GM10266 (cell line): ENCODE measurements at regions not wholly inside any gene's neighbourhood (a gene's known extent, or its start where the extent isn't known, plus 50 kb on each side); places are given as distances from the start of the nearest gene placed in this dataset.

Experiments
- DNase-seq: peaks from one replicate; pipeline ENCODE4 v3.0.0; 2012; ENCODE audit errors: extremely low spot score
- TF ChIP-seq, protein P1 (sequence below): IDR thresholded peaks from 2 replicates; pipeline ENCODE4 v1.5.1; 2012; ENCODE audit warnings: mild to moderate bottlenecking, low read depth; ENCODE audit not compliant: control insufficient read depth, insufficient read depth; ENCODE audit errors: missing control alignments

DNA sequence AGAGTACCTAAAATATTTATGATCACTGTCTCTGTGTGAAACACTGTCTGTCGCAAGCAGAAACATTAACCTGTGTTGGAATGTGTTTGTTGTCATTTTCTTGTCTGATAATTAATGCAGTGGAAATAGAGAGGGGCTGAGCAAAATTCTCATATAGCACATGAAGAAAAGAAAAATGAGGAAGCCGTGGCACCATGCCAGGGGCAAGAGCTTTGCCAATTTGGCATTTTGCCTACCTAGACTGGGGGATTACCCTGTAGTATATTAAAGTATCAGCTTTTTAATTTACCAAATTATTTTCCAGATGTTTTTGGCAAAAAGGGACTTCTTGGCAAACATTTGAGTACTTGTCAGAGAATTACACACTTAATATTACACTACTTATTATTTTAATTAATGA lies 1326.6 kb upstream of the GOT2 start:
- DNase-seq, result no peak
- TF ChIP-seq, protein P1, sequence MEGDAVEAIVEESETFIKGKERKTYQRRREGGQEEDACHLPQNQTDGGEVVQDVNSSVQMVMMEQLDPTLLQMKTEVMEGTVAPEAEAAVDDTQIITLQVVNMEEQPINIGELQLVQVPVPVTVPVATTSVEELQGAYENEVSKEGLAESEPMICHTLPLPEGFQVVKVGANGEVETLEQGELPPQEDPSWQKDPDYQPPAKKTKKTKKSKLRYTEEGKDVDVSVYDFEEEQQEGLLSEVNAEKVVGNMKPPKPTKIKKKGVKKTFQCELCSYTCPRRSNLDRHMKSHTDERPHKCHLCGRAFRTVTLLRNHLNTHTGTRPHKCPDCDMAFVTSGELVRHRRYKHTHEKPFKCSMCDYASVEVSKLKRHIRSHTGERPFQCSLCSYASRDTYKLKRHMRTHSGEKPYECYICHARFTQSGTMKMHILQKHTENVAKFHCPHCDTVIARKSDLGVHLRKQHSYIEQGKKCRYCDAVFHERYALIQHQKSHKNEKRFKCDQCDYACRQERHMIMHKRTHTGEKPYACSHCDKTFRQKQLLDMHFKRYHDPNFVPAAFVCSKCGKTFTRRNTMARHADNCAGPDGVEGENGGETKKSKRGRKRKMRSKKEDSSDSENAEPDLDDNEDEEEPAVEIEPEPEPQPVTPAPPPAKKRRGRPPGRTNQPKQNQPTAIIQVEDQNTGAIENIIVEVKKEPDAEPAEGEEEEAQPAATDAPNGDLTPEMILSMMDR, result no peak

DNA sequence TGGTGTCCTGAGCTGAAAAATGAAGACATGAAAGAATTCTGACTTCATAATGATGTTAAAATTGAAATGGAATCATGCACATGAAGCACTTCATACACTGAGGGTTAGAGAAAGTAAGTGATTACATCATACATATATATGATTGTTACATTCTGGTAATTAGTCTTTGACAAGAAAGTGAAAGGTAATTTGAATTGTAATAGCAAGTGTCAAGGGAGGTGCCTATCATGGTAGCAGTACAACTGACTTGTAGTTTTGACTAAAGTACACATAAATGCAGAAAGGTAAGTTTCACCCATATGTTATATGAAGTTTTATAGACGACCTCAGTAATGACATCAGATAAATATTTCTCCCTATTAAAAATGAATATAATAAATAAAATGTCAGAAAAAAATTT lies 1325.0 kb upstream of the GOT2 start:
- no peak for DNase-seq
- TF ChIP-seq, protein P1, result no peak

DNA sequence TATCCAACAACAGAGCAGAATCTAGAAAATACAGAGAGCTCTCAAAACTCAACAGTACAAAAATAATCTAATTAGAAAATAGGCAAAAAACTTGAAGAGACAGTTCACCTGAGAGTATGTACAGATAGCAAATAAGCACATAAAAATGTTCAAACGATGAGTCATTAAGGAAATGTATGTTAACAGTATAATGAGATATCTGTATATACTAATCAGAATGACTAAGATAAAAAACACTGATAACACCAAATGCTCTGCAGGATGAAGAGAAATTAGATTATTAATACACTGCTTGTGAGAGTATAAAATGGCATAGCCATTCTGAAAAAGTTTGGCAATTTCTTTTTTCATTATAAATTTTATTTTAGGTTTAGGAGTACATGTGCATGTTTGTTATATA lies 1307.6 kb upstream of the GOT2 start:
- no peak for DNase-seq
- TF ChIP-seq, protein P1, result no peak

DNA sequence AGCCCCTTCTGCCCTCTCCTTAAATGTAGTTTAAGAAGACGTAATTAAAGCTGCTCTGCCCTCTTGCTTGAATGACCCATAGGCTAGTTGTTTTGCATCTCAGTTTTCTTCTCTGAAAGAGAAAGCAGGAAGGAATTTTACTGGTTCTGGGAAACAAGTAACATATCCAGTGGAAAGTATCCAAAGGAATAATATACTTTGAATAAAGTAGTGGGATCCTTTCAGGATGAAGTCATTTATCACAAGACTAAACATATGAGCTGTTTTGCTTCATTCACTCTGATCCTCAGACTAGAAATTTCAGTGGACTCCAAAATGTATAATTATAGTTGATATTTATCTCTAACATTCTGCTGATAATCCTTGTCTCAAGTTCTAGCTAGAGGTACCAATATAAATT lies 1297.6 kb upstream of the GOT2 start:
- no peak for DNase-seq
- TF ChIP-seq, protein P1, result no peak

DNA sequence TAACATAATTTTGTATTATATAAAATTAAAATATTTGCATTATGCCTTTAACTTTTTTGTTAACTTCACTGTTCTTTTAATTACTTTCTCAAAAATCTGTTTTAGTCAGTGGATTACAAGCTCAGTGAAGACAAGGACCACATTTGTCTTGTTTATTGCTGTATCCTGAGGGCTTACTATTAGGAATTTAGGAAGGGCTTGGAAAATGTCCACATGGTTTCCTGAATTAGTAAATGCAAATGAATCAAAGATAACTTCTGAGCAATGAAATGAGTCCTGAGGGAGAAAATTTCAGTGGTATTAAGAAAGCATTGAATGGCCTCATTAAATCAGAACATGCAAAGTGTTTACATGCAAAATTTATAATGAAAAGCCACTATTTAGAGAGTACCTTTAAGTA lies 1293.2 kb upstream of the GOT2 start:
- DNase-seq, result no peak
- TF ChIP-seq, protein P1, result no peak

DNA sequence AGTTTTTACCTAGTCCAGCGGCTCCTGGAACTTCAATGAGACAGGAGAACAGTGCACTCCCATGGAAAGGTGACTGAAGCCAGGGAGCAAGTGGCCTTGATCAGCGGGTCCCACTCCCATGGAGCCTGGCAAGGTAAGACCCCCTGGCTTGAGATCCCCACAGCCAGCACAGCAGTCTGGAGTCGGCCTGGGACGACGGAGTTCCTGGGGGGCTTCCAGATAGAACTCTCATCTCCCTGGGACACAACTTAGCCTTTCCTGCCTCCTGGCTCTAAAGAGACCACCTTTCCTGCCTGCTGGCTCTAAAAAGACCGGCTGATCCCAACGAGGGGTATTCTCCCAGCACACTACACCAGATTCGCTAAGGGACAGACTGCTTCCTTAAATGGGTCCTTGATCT lies 1279.0 kb upstream of the GOT2 start:
- DNase-seq, result no peak
- TF ChIP-seq, protein P1, result no peak

DNA sequence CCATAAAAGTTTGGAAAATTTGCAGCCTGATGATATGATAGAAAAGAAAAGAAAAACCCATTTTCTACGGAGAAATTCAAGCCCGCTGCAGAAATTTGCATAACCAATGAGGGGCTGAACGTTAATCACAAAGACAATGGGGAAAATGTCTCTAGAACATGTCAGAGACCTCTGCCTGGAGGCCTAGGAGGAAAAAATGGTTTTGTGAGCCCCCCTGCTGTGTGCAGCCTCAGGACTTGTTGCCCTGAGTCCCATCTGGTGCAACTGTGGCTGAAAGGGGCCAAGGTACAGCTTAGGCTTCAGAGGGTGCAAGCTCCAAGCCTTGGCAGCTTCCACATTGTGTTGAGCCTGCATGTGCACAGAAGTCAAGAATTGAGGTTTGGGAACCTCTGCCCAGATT lies 1267.4 kb upstream of the GOT2 start:
- TF ChIP-seq, protein P1, result no peak
- no peak for DNase-seq
